ENCODE measurements at regions not wholly inside any gene's neighbourhood (a gene's known extent, or its start where the extent isn't known, plus 50 kb on each side); places are given as distances from the start of the nearest gene placed in this dataset.

GRCh38 chr6:153621491-153621890 lies 417.5 kb upstream of the OPRM1 start:
- no peak for DNase-seq

GRCh38 chr6:153621070-153621469 lies 418.0 kb upstream of the OPRM1 start:
- no peak for DNase-seq

GRCh38 chr6:153618371-153619322 lies 420.4 kb upstream of the OPRM1 start:
- DNase-seq, result no peak

- no peak for DNase-seq
These were observed 422.5 kb upstream of the OPRM1 start for GRCh38 chr6:153616506-153616905.

GRCh38 chr6:153613719-153614455 lies 425.2 kb upstream of the OPRM1 start:
- DNase-seq, result no peak

GRCh38 chr6:153602401-153602800 lies 436.6 kb upstream of the OPRM1 start:
- DNase-seq, result no peak

- no peak for DNase-seq
These were observed 439.1 kb upstream of the OPRM1 start for GRCh38 chr6:153599901-153600300.

GRCh38 chr6:153595903-153596302 lies 443.1 kb upstream of the OPRM1 start:
- DNase-seq, result no peak

- DNase-seq, result no peak
These were observed 444.2 kb upstream of the OPRM1 start for GRCh38 chr6:153594871-153595270.

GRCh38 chr6:153591159-153591558 lies 447.9 kb upstream of the OPRM1 start:
- no peak for DNase-seq

- no peak for DNase-seq
These were observed 448.6 kb upstream of the OPRM1 start for GRCh38 chr6:153590411-153590810.

- DNase-seq, result no peak
These were observed 450.7 kb upstream of the OPRM1 start for GRCh38 chr6:153588330-153588729.

GRCh38 chr6:153583685-153584084 lies 452.6 kb upstream of the RGS17 start:
- DNase-seq, result no peak

GRCh38 chr6:153580776-153581175 lies 449.7 kb upstream of the RGS17 start:
- DNase-seq, result no peak

GRCh38 chr6:153575528-153575927 lies 444.4 kb upstream of the RGS17 start:
- no peak for DNase-seq

GRCh38 chr6:153574231-153574630 lies 443.1 kb upstream of the RGS17 start:
- no peak for DNase-seq

GRCh38 chr6:153572371-153572770 lies 441.3 kb upstream of the RGS17 start:
- no peak for DNase-seq

- DNase-seq, result no peak
These were observed 437.5 kb upstream of the RGS17 start for GRCh38 chr6:153568628-153569027.

GRCh38 chr6:153564803-153565202 lies 433.7 kb upstream of the RGS17 start:
- no peak for DNase-seq

GRCh38 chr6:153563001-153563400 lies 431.9 kb upstream of the RGS17 start:
- DNase-seq, result no peak

- no peak for DNase-seq
These were observed 422.5 kb upstream of the RGS17 start for GRCh38 chr6:153553627-153554026.

- no peak for DNase-seq
These were observed 408.5 kb upstream of the RGS17 start for GRCh38 chr6:153539602-153540001.

GRCh38 chr6:153538491-153538890 lies 407.4 kb upstream of the RGS17 start:
- DNase-seq, result no peak

- no peak for DNase-seq
These were observed 406.3 kb upstream of the RGS17 start for GRCh38 chr6:153537422-153537821.

All from SHP77 (cell line).